Mesothelial cell of epicardium (in vitro differentiated cells): ENCODE measurements at regions not wholly inside any gene's neighbourhood (a gene's known extent, or its start where the extent isn't known, plus 50 kb on each side); places are given as distances from the start of the nearest gene placed in this dataset.

Experiments
- DNase-seq, 2 experiments: peaks; one replicate each; pipeline ENCODE4 v3.0.0; 2021; ENCODE audit warnings: low spot score in 2 of 2; ENCODE audit not compliant: unreplicated experiment in 2 of 2
- H3K27ac Mint-ChIP-seq: 2 replicates; pipeline ENCODE4 v1.8.0; 2021; ENCODE audit warnings: mixed read lengths
- H3K27me3 Mint-ChIP-seq: 2 replicates; pipeline ENCODE4 v1.8.0; 2021; ENCODE audit warnings: low read depth, mixed read lengths
- H3K36me3 Mint-ChIP-seq: 2 replicates; pipeline ENCODE4 v1.8.0; 2021; ENCODE audit warnings: mixed read lengths
- H3K4me1 Mint-ChIP-seq: 2 replicates; pipeline ENCODE4 v1.8.0; 2021; ENCODE audit warnings: mixed read lengths
- H3K4me3 Mint-ChIP-seq: 2 replicates; pipeline ENCODE4 v1.8.0; 2021; ENCODE audit warnings: mild to moderate bottlenecking, moderate library complexity, mixed read lengths
- H3K9me3 Mint-ChIP-seq: 2 replicates; pipeline ENCODE4 v1.8.0; 2021; ENCODE audit warnings: mixed read lengths
- TF ChIP-seq, protein P1 (sequence below): fragments of 200-600 bp; sonication (generic); IDR thresholded peaks from one replicate; pipeline ENCODE4 v1.5.0; 2021; ENCODE audit warnings: antibody characterized with exemption; ENCODE audit not compliant: unreplicated experiment

GRCh38 chr2:7456762-7457161 lies 539.5 kb downstream of the RNF144A start:
- Mint-ChIP-seq H3K27ac (no peak overlapping the region), H3K9me3 (no peaks in the 10 kb centered on the region), H3K36me3 (no peaks in the 10 kb centered on the region), H3K4me3 (no peak overlapping the region), H3K4me1 (peaks cover 13% of the 10 kb centered on the region), H3K27me3 (no peaks in the 10 kb centered on the region)
- TF ChIP-seq, protein P1, sequence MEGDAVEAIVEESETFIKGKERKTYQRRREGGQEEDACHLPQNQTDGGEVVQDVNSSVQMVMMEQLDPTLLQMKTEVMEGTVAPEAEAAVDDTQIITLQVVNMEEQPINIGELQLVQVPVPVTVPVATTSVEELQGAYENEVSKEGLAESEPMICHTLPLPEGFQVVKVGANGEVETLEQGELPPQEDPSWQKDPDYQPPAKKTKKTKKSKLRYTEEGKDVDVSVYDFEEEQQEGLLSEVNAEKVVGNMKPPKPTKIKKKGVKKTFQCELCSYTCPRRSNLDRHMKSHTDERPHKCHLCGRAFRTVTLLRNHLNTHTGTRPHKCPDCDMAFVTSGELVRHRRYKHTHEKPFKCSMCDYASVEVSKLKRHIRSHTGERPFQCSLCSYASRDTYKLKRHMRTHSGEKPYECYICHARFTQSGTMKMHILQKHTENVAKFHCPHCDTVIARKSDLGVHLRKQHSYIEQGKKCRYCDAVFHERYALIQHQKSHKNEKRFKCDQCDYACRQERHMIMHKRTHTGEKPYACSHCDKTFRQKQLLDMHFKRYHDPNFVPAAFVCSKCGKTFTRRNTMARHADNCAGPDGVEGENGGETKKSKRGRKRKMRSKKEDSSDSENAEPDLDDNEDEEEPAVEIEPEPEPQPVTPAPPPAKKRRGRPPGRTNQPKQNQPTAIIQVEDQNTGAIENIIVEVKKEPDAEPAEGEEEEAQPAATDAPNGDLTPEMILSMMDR: no peak
- DNase-seq: no peak

DNA sequence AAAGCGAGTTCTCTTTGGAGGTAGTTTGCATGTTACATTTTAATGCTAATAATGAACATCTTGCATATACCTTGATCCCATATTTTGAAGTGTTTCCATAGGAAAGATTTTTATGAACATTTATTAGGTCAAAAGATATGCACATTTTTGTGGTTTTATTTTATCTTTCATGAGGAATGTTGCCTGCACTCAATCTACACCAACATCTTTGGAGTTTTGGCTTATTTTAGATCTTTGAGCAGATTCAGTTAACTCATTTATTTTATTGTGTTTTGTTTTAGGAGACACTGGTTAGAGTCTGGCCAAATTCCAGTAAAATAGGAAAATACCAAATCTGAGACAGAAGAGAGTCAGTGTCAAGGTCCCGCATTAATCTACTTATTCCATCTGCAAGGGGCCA lies 540.9 kb downstream of the RNF144A start:
- no peaks in the 10 kb centered on the region for H3K36me3 Mint-ChIP-seq
- peaks cover 3% of the 10 kb centered on the region for H3K9me3 Mint-ChIP-seq
- H3K4me1 Mint-ChIP-seq: peaks cover 13% of the 10 kb centered on the region
- no peak overlapping the region for H3K27ac Mint-ChIP-seq
- DNase-seq: no peak
- TF ChIP-seq, protein P1: no peak
- H3K27me3 Mint-ChIP-seq: no peaks in the 10 kb centered on the region
- no peak overlapping the region for H3K4me3 Mint-ChIP-seq

DNA sequence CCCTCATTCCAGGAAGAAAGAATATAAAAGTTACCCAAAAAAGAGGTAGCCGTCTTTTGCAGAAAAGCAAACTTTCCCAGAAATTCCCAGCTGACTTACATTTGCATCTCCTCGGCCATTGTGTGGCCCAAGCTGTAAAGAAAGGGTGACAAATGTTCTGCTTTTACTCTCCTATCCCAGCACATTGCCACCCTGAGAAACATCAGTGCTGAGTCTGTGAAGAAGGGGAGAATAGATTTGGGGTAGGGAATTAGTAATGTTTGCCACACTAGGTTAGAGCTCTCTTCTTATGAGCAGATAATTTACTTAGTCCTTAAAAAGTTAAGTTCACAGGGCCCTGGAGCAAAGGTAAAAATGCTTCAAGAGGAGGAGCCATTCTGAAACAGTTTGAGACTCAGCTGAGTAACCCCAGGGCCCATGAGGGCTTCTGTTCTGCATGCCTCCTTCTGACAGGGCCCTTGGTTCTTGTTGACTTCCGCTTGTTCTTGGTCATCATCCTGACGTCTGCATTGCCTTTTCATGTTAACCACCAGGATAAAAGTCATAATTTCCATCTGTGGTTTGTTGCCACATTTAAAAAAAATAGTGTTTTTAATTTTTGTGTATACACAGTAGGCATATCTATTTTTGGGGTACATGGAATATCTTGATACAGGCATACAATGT lies 550.7 kb downstream of the RNF144A start:
- Mint-ChIP-seq H3K36me3 (no peaks in the 10 kb centered on the region), H3K27ac (no peak overlapping the region), H3K27me3 (peaks cover under 1% of the 10 kb centered on the region), H3K4me3 (no peak overlapping the region), H3K4me1 (no peaks in the 10 kb centered on the region), H3K9me3 (no peaks in the 10 kb centered on the region)
- no peak for DNase-seq
- TF ChIP-seq, protein P1: no peak

DNA sequence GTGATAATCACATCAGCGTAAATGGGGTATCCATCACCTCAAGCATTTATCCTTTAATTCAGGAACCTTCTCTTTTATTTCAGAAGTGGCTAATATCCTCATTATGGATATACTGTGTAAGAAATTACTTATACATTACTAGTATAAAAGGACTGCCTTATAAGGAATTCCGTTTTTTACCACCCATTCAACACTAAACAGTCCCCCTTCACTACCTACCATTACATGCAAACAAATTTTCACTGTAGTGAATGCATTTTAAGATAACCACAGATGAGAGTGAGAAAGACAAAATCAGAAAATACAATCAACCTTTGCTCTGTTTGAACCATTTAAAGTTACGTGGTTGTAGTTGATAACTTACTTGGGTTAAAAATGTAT lies 551.2 kb downstream of the RNF144A start:
- Mint-ChIP-seq H3K4me3 (no peak overlapping the region), H3K4me1 (no peaks in the 10 kb centered on the region), H3K27me3 (peaks cover 1% of the 10 kb centered on the region), H3K9me3 (no peaks in the 10 kb centered on the region), H3K27ac (no peak overlapping the region), H3K36me3 (no peaks in the 10 kb centered on the region)
- no peak for DNase-seq
- TF ChIP-seq, protein P1: no peak

GRCh38 chr2:7468955-7469354 lies 551.7 kb downstream of the RNF144A start:
- no peak overlapping the region for H3K27ac Mint-ChIP-seq
- no peak for DNase-seq
- no peak overlapping the region for H3K4me3 Mint-ChIP-seq
- H3K4me1 Mint-ChIP-seq: no peaks in the 10 kb centered on the region
- H3K36me3 Mint-ChIP-seq: no peaks in the 10 kb centered on the region
- TF ChIP-seq, protein P1: no peak
- peaks cover 1% of the 10 kb centered on the region for H3K27me3 Mint-ChIP-seq
- H3K9me3 Mint-ChIP-seq: no peaks in the 10 kb centered on the region

- Mint-ChIP-seq H3K27me3 (peaks cover 1% of the 10 kb centered on the region), H3K27ac (no peak overlapping the region), H3K4me1 (peaks cover under 1% of the 10 kb centered on the region), H3K4me3 (no peak overlapping the region), H3K9me3 (no peaks in the 10 kb centered on the region), H3K36me3 (no peaks in the 10 kb centered on the region)
- DNase-seq: no peak
- TF ChIP-seq, protein P1: no peak
These were observed 554.0 kb downstream of the RNF144A start for GRCh38 chr2:7471185-7471584.
